Breast epithelium (tissue), 3 donors: ENCODE measurements at regions not wholly inside any gene's neighbourhood (a gene's known extent, or its start where the extent isn't known, plus 50 kb on each side); places are given as distances from the start of the nearest gene placed in this dataset.

Experiments
- CTCF ChIP-seq, 3 donors: fragments of 450-650 bp; IDR thresholded peaks; one replicate each; pipeline ENCODE4 v1.5.1; 2016 to 2017; ENCODE audit warnings: antibody characterized with exemption in 3 of 3, mild to moderate bottlenecking in 3 of 3, moderate library complexity in 3 of 3
- POLR2A ChIP-seq: fragments of 450-650 bp; IDR thresholded peaks from one replicate; pipeline ENCODE4 v1.6.1; 2016; ENCODE audit warnings: antibody characterized with exemption, mild to moderate bottlenecking, moderate library complexity

GRCh38 chr11:127249576-127249975 is 249.0 kb upstream of the KIRREL3 start:
- TF ChIP-seq CTCF (IDR thresholded peaks at IDR 0.05) (no peak), POLR2A (no peak)
